HG02623 (cell line): ENCODE measurements at regions not wholly inside any gene's neighbourhood (a gene's known extent, or its start where the extent isn't known, plus 50 kb on each side); places are given as distances from the start of the nearest gene placed in this dataset.

ENCODE experiments used
- ATAC-seq: cut with Tn5 transposase; IDR thresholded peaks from one replicate; pipeline ENCODE4 v1.9.1; 2021; ENCODE audit warnings: moderate library complexity; ENCODE audit not compliant: unreplicated experiment

GRCh38 chr12:67217647-67218046 is 51.5 kb upstream of the CAND1 start:
- ATAC-seq = no peak
